ENCODE measurements at regions not wholly inside any gene's neighbourhood (a gene's known extent, or its start where the extent isn't known, plus 50 kb on each side); places are given as distances from the start of the nearest gene placed in this dataset.

DNA sequence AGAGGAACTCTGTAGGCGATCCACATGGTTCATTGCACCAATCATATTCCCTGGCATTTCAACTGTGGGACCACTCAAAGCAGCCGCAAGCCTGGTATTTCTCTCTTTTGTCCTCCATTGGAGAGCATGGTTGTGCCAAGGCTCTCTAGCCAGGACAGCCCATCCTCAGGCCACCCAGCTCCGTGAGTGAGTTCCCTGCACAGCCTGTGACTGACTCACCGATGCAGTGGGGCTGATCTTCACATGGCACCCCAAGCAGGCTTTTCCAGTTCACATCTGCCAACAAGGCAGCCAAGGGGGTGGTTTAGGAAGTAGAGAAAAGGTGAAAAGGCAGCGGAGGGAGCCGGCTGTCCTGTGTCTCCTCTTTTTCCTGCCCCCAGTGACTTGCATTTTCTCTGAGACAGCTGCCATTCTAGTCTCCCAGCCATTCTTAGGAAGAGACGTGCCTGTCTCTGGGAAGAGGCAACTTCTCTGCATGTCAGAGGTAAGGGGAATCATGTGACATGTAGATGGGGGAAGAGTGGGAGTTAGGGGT lies 69.2 kb downstream of the MID1IP1 start:
- no peak for DNase-seq (ENCODE audit: low read depth, low spot score)
- H4K20me1 ChIP-seq (ENCODE audit: insufficient read depth): no peaks in the 10 kb centered on the region
- BruUV-seq (replicated peaks): no TSS peak
- no peak overlapping the region for H3K4me2 ChIP-seq (ENCODE audit: low read length)
- TF ChIP-seq TCF7L2 (IDR thresholded peaks at IDR 0.05; ENCODE audit: borderline replicate concordance, extremely low read depth, insufficient read depth, insufficient read length) (no peak), CTCF (IDR thresholded peaks at IDR 0.05 in 2 of 3, conservative IDR thresholded peaks at IDR 0.05 in 1 of 3; ENCODE audit: borderline replicate concordance in 1 of 3, insufficient read depth in 1 of 3, low read depth in 2 of 3, low read length in 2 of 3) (no peak), EZH2phosphoT487 (IDR thresholded peaks at IDR 0.05; ENCODE audit: borderline replicate concordance) (no peak), SRF (IDR thresholded peaks at IDR 0.05; ENCODE audit: low read depth) (no peak), EZH2 (IDR thresholded peaks at IDR 0.05) (no peak), EGR1 (IDR thresholded peaks at IDR 0.05; ENCODE audit: low read depth) (no peak), RAD21 (IDR thresholded peaks at IDR 0.05; ENCODE audit: low read depth) (no peak), ZFX (IDR thresholded peaks at IDR 0.05) (no peak)
- TF ChIP-seq, protein P1, sequence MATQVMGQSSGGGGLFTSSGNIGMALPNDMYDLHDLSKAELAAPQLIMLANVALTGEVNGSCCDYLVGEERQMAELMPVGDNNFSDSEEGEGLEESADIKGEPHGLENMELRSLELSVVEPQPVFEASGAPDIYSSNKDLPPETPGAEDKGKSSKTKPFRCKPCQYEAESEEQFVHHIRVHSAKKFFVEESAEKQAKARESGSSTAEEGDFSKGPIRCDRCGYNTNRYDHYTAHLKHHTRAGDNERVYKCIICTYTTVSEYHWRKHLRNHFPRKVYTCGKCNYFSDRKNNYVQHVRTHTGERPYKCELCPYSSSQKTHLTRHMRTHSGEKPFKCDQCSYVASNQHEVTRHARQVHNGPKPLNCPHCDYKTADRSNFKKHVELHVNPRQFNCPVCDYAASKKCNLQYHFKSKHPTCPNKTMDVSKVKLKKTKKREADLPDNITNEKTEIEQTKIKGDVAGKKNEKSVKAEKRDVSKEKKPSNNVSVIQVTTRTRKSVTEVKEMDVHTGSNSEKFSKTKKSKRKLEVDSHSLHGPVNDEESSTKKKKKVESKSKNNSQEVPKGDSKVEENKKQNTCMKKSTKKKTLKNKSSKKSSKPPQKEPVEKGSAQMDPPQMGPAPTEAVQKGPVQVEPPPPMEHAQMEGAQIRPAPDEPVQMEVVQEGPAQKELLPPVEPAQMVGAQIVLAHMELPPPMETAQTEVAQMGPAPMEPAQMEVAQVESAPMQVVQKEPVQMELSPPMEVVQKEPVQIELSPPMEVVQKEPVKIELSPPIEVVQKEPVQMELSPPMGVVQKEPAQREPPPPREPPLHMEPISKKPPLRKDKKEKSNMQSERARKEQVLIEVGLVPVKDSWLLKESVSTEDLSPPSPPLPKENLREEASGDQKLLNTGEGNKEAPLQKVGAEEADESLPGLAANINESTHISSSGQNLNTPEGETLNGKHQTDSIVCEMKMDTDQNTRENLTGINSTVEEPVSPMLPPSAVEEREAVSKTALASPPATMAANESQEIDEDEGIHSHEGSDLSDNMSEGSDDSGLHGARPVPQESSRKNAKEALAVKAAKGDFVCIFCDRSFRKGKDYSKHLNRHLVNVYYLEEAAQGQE (IDR thresholded peaks at IDR 0.05; ENCODE audit: low read depth): no peak
- TF ChIP-seq, protein P2, sequence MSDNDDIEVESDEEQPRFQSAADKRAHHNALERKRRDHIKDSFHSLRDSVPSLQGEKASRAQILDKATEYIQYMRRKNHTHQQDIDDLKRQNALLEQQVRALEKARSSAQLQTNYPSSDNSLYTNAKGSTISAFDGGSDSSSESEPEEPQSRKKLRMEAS (IDR thresholded peaks at IDR 0.05): no peak
- no peaks in the 10 kb centered on the region for H3K4me1 ChIP-seq (ENCODE audit: control insufficient read depth in 1 of 2, insufficient read depth in 2 of 2, low read length in 2 of 2)
- POLR2A ChIA-PET: no interaction called here
- H3K36me3 ChIP-seq (ENCODE audit: control insufficient read depth in 1 of 2, insufficient read depth in 2 of 2, low read length in 2 of 2): no peaks in the 10 kb centered on the region
- no peaks in the 10 kb centered on the region for H3K79me2 ChIP-seq (ENCODE audit: insufficient read depth, low read length)
- no peaks in the 10 kb centered on the region for H3K9me2 ChIP-seq (ENCODE audit: insufficient read depth)
- no peak overlapping the region for H2AFZ ChIP-seq (ENCODE audit: low read depth, low read length, poor library complexity, severe bottlenecking)
- H3K9ac ChIP-seq (ENCODE audit: low read length): no peak overlapping the region
- H3K4me3 ChIP-seq (replicated peaks in 1 of 2; ENCODE audit: low read depth in 1 of 2, low read length in 2 of 2): no peak overlapping the region
- intact Hi-C loops (cut with micrococcal nuclease): no loop called here
- H3K27ac ChIP-seq (ENCODE audit: low read depth, low read length): no peak overlapping the region
- CTCF ChIA-PET: no interaction called here
- RAD21 ChIA-PET (ENCODE audit: low non-redundant PET in 1 of 2, low total read pairs in 2 of 2, uncharacterized antibody in 2 of 2, unreplicated experiment in 2 of 2): no interaction called here
- no peaks in the 10 kb centered on the region for H3K9me3 ChIP-seq (ENCODE audit: control insufficient read depth in 1 of 2, insufficient read depth in 1 of 2, low read depth in 1 of 2, low read length in 2 of 2)
- H3K27me3 ChIP-seq (ENCODE audit: insufficient read depth, low read length): no peaks in the 10 kb centered on the region
- no peak for ATAC-seq

Measured in HCT116 (cell line).